HEK293 (cell line): ENCODE measurements at regions not wholly inside any gene's neighbourhood (a gene's known extent, or its start where the extent isn't known, plus 50 kb on each side); places are given as distances from the start of the nearest gene placed in this dataset.

Source experiments
- CTCF ChIA-PET: fragments of 350-600 bp; formaldehyde crosslinking; extraction: SDS; loops from one replicate; lab custom pipeline; 2021; ENCODE audit warnings: antibody characterized with exemption; lab: Yijun Ruan, JAX
- POLR2A ChIA-PET: fragments of 300-600 bp; formaldehyde crosslinking; extraction: SDS; loops from one replicate; lab custom pipeline; 2020; ENCODE audit warnings: antibody characterized with exemption, inconsistent platforms; lab: Yijun Ruan, JAX
- H3K27ac ChIP-seq: fragments of 200-500 bp; sonication (Bioruptor generic); 2 replicates; pipeline ENCODE4 v1.5.1; 2014; ENCODE audit warnings: low read depth, low read length, control low read depth, inconsistent platforms; ENCODE audit errors: extremely low read depth
- H3K36me3 ChIP-seq, 2 experiments: fragments of 200-500 bp in 1 of 2; sonication (Bioruptor generic) in 1 of 2; 1 replicate in 1 of 2; 2 replicates in 1 of 2; pipeline ENCODE4 v1.5.1; 2014 to 2017; ENCODE audit warnings: inconsistent platforms in 2 of 2, low read length in 2 of 2; ENCODE audit not compliant: control insufficient read depth in 2 of 2, insufficient read depth in 1 of 2
- H3K4me1 ChIP-seq: fragments of 200-500 bp; sonication (Bioruptor generic); 2 replicates; pipeline ENCODE4 v1.5.1; 2014; ENCODE audit warnings: mild to moderate bottlenecking, low read length, inconsistent platforms; ENCODE audit not compliant: control insufficient read depth, insufficient read depth
- H3K4me3 ChIP-seq: 2 replicates; pipeline ENCODE4 v1.5.1; 2011; ENCODE audit warnings: low read depth, mild to moderate bottlenecking, control low read depth, low read length, moderate library complexity
- H3K9me3 ChIP-seq: fragments of 200-500 bp; sonication (Bioruptor generic); 2 replicates; pipeline ENCODE4 v1.5.1; 2014; ENCODE audit warnings: low read depth, low read length, inconsistent platforms; ENCODE audit not compliant: control insufficient read depth, insufficient read depth
- BCL11A ChIP-seq: fragments of 450-650 bp; formaldehyde crosslinking; IDR thresholded peaks from 2 replicates; pipeline ENCODE4 v1.5.1; 2016; ENCODE audit warnings: low read depth, missing biosample characterization, missing genetic modification characterization
- HOXD13 ChIP-seq: sonication (generic); formaldehyde crosslinking; IDR thresholded peaks from 2 replicates; pipeline ENCODE4 v1.8.0; 2022; ENCODE audit warnings: missing genetic modification reagents, borderline replicate concordance
- KLF1 ChIP-seq: fragments of 450-650 bp; formaldehyde crosslinking; IDR thresholded peaks from 2 replicates; pipeline ENCODE4 v1.5.1; 2016; ENCODE audit warnings: missing biosample characterization, missing genetic modification characterization
- KLF7 ChIP-seq: fragments of 450-650 bp; formaldehyde crosslinking; IDR thresholded peaks from 2 replicates; pipeline ENCODE4 v1.5.1; 2016; ENCODE audit warnings: missing biosample characterization, missing genetic modification characterization, borderline replicate concordance
- WT1 ChIP-seq: fragments of 450-650 bp; formaldehyde crosslinking; IDR thresholded peaks from 2 replicates; pipeline ENCODE4 v1.5.1; 2016; ENCODE audit warnings: missing biosample characterization, missing genetic modification characterization
- ZBTB20 ChIP-seq: fragments of 450-650 bp; formaldehyde crosslinking; IDR thresholded peaks from 2 replicates; pipeline ENCODE4 v1.5.1; 2016; ENCODE audit warnings: missing biosample characterization, missing genetic modification characterization
- ZFP37 ChIP-seq: fragments of 450-650 bp; formaldehyde crosslinking; IDR thresholded peaks from 2 replicates; pipeline ENCODE4 v1.5.1; 2016; ENCODE audit warnings: missing biosample characterization, missing genetic modification characterization
- ZIC2 ChIP-seq: fragments of 450-650 bp; formaldehyde crosslinking; IDR thresholded peaks from 2 replicates; pipeline ENCODE4 v1.5.1; 2016; ENCODE audit warnings: missing biosample characterization, missing genetic modification characterization
- ZNF157 ChIP-seq: fragments of 450-650 bp; formaldehyde crosslinking; IDR thresholded peaks from 2 replicates; pipeline ENCODE4 v1.5.1; 2016; ENCODE audit warnings: missing biosample characterization, missing genetic modification characterization
- ZNF184 ChIP-seq: fragments of 450-650 bp; IDR thresholded peaks from 2 replicates; pipeline ENCODE4 v1.5.1; 2018; ENCODE audit warnings: missing biosample characterization, mild to moderate bottlenecking, missing genetic modification characterization
- ZNF23 ChIP-seq: fragments of 450-650 bp; formaldehyde crosslinking; IDR thresholded peaks from 2 replicates; pipeline ENCODE4 v1.5.1; 2016; ENCODE audit warnings: missing biosample characterization, missing genetic modification characterization, borderline replicate concordance
- ZNF24 ChIP-seq: fragments of 450-650 bp; formaldehyde crosslinking; IDR thresholded peaks from 2 replicates; pipeline ENCODE4 v1.5.1; 2016; ENCODE audit warnings: missing biosample characterization, missing genetic modification characterization
- ZNF280D ChIP-seq: fragments of 450-650 bp; formaldehyde crosslinking; IDR thresholded peaks from 2 replicates; pipeline ENCODE4 v1.5.1; 2016; ENCODE audit warnings: missing biosample characterization, missing genetic modification characterization
- ZNF311 ChIP-seq: fragments of 450-650 bp; formaldehyde crosslinking; IDR thresholded peaks from 2 replicates; pipeline ENCODE4 v1.5.1; 2017; ENCODE audit warnings: missing biosample characterization, missing genetic modification characterization, borderline replicate concordance
- ZNF510 ChIP-seq: fragments of 450-650 bp; formaldehyde crosslinking; IDR thresholded peaks from 2 replicates; pipeline ENCODE4 v1.5.1; 2018; ENCODE audit warnings: mild to moderate bottlenecking, missing genetic modification characterization, missing biosample characterization; ENCODE audit not compliant: insufficient replicate concordance
- ZNF654 ChIP-seq: fragments of 450-650 bp; formaldehyde crosslinking; IDR thresholded peaks from 2 replicates; pipeline ENCODE4 v1.5.1; 2016; ENCODE audit warnings: low read depth, missing biosample characterization, missing genetic modification characterization
- TF ChIP-seq, protein P1 (sequence below): fragments of 450-650 bp; formaldehyde crosslinking; IDR thresholded peaks from 2 replicates; pipeline ENCODE4 v1.5.1; 2016; ENCODE audit warnings: missing biosample characterization, missing genetic modification characterization

GRCh38 chr13:26465514-26465913 is 92.0 kb upstream of the WASF3 start (continued):
- no peak for TF ChIP-seq ZNF184 (tag by site-specific recombination)
- no peak for TF ChIP-seq ZBTB20
- no peak for TF ChIP-seq ZNF280D (tag by site-specific recombination)
- TF ChIP-seq ZNF157, result no peak

GRCh38 chr13:26465954-26466353 is 91.5 kb upstream of the WASF3 start:
- POLR2A ChIA-PET, result no interaction called here
- CTCF ChIA-PET, result no interaction called here
- TF ChIP-seq ZFP37 (tag by site-specific recombination), result no peak
- no peak for TF ChIP-seq KLF7
- no peak for TF ChIP-seq ZNF311 (tag by site-specific recombination)
- no peak for TF ChIP-seq ZNF23 (tag by site-specific recombination)

GRCh38 chr13:26468265-26468801 is 89.2 kb upstream of the WASF3 start:
- ChIA-PET POLR2A (no interaction called here), CTCF (no interaction called here)
- no peak for TF ChIP-seq ZNF24 (tag by site-specific recombination)
- Histone ChIP-seq H3K27ac (no peak overlapping the region), H3K4me3 (no peak overlapping the region), H3K9me3 (no peaks in the 10 kb centered on the region), H3K4me1 (no peaks in the 10 kb centered on the region), H3K36me3 (no peaks in the 10 kb centered on the region)

More at GRCh38 chr13:26465954-26466353, 91.5 kb upstream of the WASF3 start:
- Histone ChIP-seq H3K27ac (no peak overlapping the region), H3K9me3 (no peaks in the 10 kb centered on the region), H3K4me3 (no peak overlapping the region), H3K36me3 (no peaks in the 10 kb centered on the region), H3K4me1 (no peaks in the 10 kb centered on the region)

DNA sequence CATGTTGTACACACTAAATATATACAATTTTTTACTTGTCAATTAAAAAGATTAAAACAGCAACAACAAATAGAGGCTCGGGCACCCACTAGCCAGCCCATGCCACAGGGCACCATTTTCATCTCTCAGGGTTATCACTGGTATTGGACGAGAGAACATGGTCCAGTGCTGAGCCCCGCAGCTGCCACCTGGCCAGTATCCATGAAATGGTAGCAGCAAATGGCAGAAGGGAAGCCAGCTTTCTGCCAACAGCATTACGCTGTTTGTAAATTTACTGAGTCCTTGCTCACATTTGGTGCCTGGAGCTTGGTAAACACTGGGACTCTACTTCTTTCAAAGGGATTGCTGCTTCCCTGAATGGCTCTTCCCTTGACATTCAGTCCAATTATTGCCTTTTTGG is 87.9 kb upstream of the WASF3 start:
- Histone ChIP-seq H3K9me3 (no peaks in the 10 kb centered on the region), H3K4me1 (no peaks in the 10 kb centered on the region)
- CTCF ChIA-PET, result no interaction called here
- TF ChIP-seq WT1 (tag by site-specific recombination) (no peak), ZIC2 (tag by site-specific recombination) (no peak), KLF1 (tag by site-specific recombination) (no peak), BCL11A (tag by site-specific recombination) (no peak), ZNF654 (tag by site-specific recombination) (no peak), ZNF510 (tag by site-specific recombination) (no peak), HOXD13 (CRISPR knock-in tag) (no peak)
- TF ChIP-seq, protein P1, sequence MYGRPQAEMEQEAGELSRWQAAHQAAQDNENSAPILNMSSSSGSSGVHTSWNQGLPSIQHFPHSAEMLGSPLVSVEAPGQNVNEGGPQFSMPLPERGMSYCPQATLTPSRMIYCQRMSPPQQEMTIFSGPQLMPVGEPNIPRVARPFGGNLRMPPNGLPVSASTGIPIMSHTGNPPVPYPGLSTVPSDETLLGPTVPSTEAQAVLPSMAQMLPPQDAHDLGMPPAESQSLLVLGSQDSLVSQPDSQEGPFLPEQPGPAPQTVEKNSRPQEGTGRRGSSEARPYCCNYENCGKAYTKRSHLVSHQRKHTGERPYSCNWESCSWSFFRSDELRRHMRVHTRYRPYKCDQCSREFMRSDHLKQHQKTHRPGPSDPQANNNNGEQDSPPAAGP (tag by site-specific recombination), result no peak
- TF ChIP-seq, all 188 proteins: peak for 0
- Histone ChIP-seq H3K4me3 (no peak overlapping the region), H3K36me3 (no peaks in the 10 kb centered on the region), H3K27ac (no peak overlapping the region)
- POLR2A ChIA-PET, result no interaction called here
